Right lobe of liver (tissue), 6 donors: ENCODE measurements at regions not wholly inside any gene's neighbourhood (a gene's known extent, or its start where the extent isn't known, plus 50 kb on each side); places are given as distances from the start of the nearest gene placed in this dataset.

Experiments
- ATAC-seq, 4 donors: fragments of 200-7000 bp; cut with Tn5 transposase; one replicate each; pipeline ENCODE4 v1.9.1; 2020; ENCODE audit warnings: mild to moderate bottlenecking in 4 of 4, moderate library complexity in 4 of 4
- DNase-seq, 3 donors: peaks; one replicate each; pipeline ENCODE4 v3.0.0-alpha.2; 2020
- H3K27ac ChIP-seq, 3 donors: fragments of 200-600 bp; one replicate each; pipeline ENCODE4 v1.8.0; 2022
- H3K27me3 ChIP-seq, 2 donors: fragments of 200-600 bp; one replicate each; pipeline ENCODE4 v1.8.0; 2022
- H3K36me3 ChIP-seq, 4 donors: fragments of 200-600 bp; sonication (generic) in 1 of 4; one replicate each; pipeline versions ENCODE4 v1.5.1 to v1.8.0; 2017 to 2022; ENCODE audit warnings: control low read depth in 1 of 4
- H3K4me1 ChIP-seq, 4 donors: fragments of 200-600 bp; sonication (generic) in 1 of 4; one replicate each; pipeline versions ENCODE4 v1.5.1 to v1.8.0; 2017 to 2022; ENCODE audit warnings: control low read depth in 1 of 4
- H3K4me3 ChIP-seq, 3 donors: fragments of 200-600 bp; one replicate each; pipeline ENCODE4 v1.8.0; 2022
- H3K9me3 ChIP-seq, 4 donors: fragments of 200-600 bp; sonication (generic) in 1 of 4; one replicate each; pipeline versions ENCODE4 v1.5.1 to v1.8.0; 2017 to 2022; ENCODE audit warnings: control low read depth in 1 of 4
- CTCF ChIP-seq, 4 donors: fragments of 200-600 bp in 3 of 4; fragments of 450-650 bp in 1 of 4; IDR thresholded peaks; one replicate each; pipeline versions ENCODE4 v1.5.1 to v1.8.0; 2016 to 2022; ENCODE audit warnings: antibody characterized with exemption in 4 of 4, mild to moderate bottlenecking in 2 of 4
- POLR2A ChIP-seq: fragments of 450-650 bp; IDR thresholded peaks from one replicate; pipeline ENCODE4 v1.6.1; 2017; ENCODE audit warnings: antibody characterized with exemption, mild to moderate bottlenecking
- WGBS: methylation state at CpG from one replicate; pipeline ENCODE4 v1.1.6; 2018; ENCODE audit warnings: low coverage, low lambda C conversion rate; ENCODE audit not compliant: insufficient coverage; ENCODE audit errors: missing lambda C conversion rate; 5-methylcytosine and 5-hydroxymethylcytosine counted together
- intact Hi-C, 2 donors: fragments of 100-400 bp; cut with DNase I; formaldehyde crosslinking; loops; one replicate each; pipeline versions ENCODE4 v1.11.2 to v1.14.1; 2022
- donor health status: DM: no; HTN: yes; CAD: no.
- donor health status: DM: no; HTN: no; CAD: no.
- donor health status: DM: no; HTN: no; CAD: no.
- donor health status: DM: no; HTN: yes; CAD: no.
- donor health status: DM: no; HTN: yes; CAD: no.

- TF ChIP-seq POLR2A = no peak
- TF ChIP-seq CTCF (IDR thresholded peaks at IDR 0.05) = no peak
- Histone ChIP-seq H3K9me3 (no peaks in the 10 kb centered on the region), H3K4me1 (no peaks in the 10 kb centered on the region), H3K27ac (no peak overlapping the region), H3K4me3 (no peak overlapping the region), H3K27me3 (no peaks in the 10 kb centered on the region), H3K36me3 (no peaks in the 10 kb centered on the region)
- DNase-seq = no peak
- intact Hi-C loops = no loop called here
- 51% methylated on average over 4 of the region's 4 CpGs for WGBS
- no peak for ATAC-seq
Observed at GRCh38 chr1:104946558-104947210, 1197.0 kb downstream of the AMY1C start.

DNA sequence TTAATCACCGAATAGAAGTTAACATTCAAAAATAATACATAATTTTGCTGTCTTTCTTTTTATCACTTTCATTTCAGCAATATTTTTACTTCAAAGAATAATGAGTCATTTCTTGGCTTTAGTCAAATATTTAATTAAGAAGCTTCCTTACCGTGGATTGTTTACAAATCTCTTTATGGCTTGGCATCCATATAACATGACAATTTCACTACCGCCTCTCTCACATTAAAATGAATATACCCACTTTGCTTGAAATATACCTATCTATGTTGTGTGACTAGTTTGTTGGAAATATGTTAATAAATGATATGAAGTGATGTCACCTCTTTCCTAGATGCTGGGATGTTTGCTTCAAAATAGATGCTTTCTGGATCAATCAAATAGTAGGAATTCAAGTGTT lies 1203.9 kb downstream of the AMY1C start:
- 35% methylated on average over 3 of the region's 3 CpGs for WGBS
- DNase-seq (no peak), ATAC-seq (no peak)
- H3K27ac ChIP-seq = no peak overlapping the region
- no peak overlapping the region for H3K4me3 ChIP-seq
- TF ChIP-seq POLR2A (no peak), CTCF (IDR thresholded peaks at IDR 0.05) (no peak)
- no peaks in the 10 kb centered on the region for H3K36me3 ChIP-seq
- H3K27me3 ChIP-seq = no peaks in the 10 kb centered on the region
- intact Hi-C loops = no loop called here
- H3K4me1 ChIP-seq = no peaks in the 10 kb centered on the region
- no peaks in the 10 kb centered on the region for H3K9me3 ChIP-seq

DNA sequence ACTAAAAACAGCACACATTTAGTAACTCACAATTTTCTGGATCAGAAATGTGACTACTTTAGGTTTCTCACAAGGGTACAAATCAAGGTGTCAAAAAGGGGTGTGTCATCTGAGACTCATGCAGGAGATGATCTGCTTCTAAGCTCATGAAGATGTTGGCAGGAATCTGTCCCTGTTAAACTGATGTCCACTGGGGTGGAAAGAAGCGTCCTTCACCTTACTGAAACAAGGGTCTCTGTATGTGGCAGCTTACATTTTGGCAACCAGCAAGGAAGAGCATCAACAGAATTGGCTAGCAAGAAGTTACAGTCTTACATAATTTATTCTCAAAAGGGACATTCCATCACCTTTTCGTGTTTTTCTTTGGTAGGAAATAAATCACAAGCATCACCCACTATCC lies 1223.8 kb downstream of the AMY1C start:
- no peak for DNase-seq
- TF ChIP-seq POLR2A = no peak
- no peak for TF ChIP-seq CTCF (IDR thresholded peaks at IDR 0.05)
- Histone ChIP-seq H3K36me3 (no peaks in the 10 kb centered on the region), H3K4me1 (no peaks in the 10 kb centered on the region), H3K27ac (no peak overlapping the region), H3K9me3 (no peaks in the 10 kb centered on the region), H3K27me3 (no peaks in the 10 kb centered on the region), H3K4me3 (no peak overlapping the region)
- ATAC-seq = no peak
- intact Hi-C loops = no loop called here
- 34% methylated on average over 2 of the region's 2 CpGs for WGBS

- Histone ChIP-seq H3K27me3 (no peaks in the 10 kb centered on the region), H3K27ac (no peak overlapping the region), H3K9me3 (no peaks in the 10 kb centered on the region), H3K36me3 (no peaks in the 10 kb centered on the region), H3K4me1 (no peaks in the 10 kb centered on the region), H3K4me3 (no peak overlapping the region)
- DNase-seq = no peak
- 30% methylated on average over 1 of the region's 1 CpG for WGBS
- no peak for ATAC-seq
- intact Hi-C loops = no loop called here
- TF ChIP-seq POLR2A = no peak
Observed at GRCh38 chr1:104979651-104980050, 1230.0 kb downstream of the AMY1C start.

DNA sequence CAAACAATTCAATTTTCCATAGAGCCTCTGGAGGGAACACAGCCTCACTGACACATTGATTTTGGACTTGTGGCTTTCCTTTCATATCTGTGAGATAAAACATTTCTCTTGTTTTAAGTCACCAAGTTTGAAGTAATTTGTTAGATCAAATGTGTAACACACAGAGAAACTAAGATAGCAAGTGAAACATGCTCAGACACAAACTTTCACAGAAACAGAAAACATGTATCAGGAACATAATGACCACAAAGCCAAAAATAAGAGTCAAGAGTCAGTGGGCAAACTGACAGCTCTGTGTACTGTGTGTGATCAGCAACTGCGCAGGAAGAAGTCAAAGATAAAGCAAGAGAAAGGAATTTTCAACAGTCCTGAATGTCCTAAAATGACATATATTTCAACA lies 1237.5 kb downstream of the AMY1C start:
- no peaks in the 10 kb centered on the region for H3K4me1 ChIP-seq
- intact Hi-C loops = no loop called here
- ATAC-seq = no peak
- no peaks in the 10 kb centered on the region for H3K9me3 ChIP-seq
- no peak overlapping the region for H3K4me3 ChIP-seq
- WGBS = 8% methylated on average over 1 of the region's 1 CpG
- H3K27ac ChIP-seq = no peak overlapping the region
- no peak for DNase-seq
- H3K27me3 ChIP-seq = no peaks in the 10 kb centered on the region
- no peak for TF ChIP-seq CTCF (IDR thresholded peaks at IDR 0.05)
- TF ChIP-seq POLR2A = no peak
- H3K36me3 ChIP-seq = no peaks in the 10 kb centered on the region
